PC-3 (cell line): ENCODE measurements at regions not wholly inside any gene's neighbourhood (a gene's known extent, or its start where the extent isn't known, plus 50 kb on each side); places are given as distances from the start of the nearest gene placed in this dataset.
"Not testable (repeated sequence)": the region's sequence is repeated elsewhere in the genome, so short reads cannot be mapped to it uniquely, and the experiment has no call there.

Experiments used
- CTCF ChIP-seq: fragments of 300-600 bp; sonication (generic); conservative IDR thresholded peaks from 2 replicates; pipeline ENCODE4 v1.5.1; 2017; ENCODE audit warnings: antibody characterized with exemption, low read depth, mild to moderate bottlenecking, low read length
- EZH2 ChIP-seq: fragments of 300-600 bp; sonication (generic); IDR thresholded peaks from one replicate; pipeline ENCODE4 v1.6.1; 2017; ENCODE audit warnings: antibody characterized with exemption, mild to moderate bottlenecking, low read length; ENCODE audit not compliant: unreplicated experiment

- TF ChIP-seq CTCF, EZH2: not testable (repeated sequence)
Observed at GRCh38 chr21:10432456-10432855, 88.9 kb upstream of the TPTE start.
